Endothelial cell of umbilical vein (primary cell): ENCODE measurements at regions not wholly inside any gene's neighbourhood (a gene's known extent, or its start where the extent isn't known, plus 50 kb on each side); places are given as distances from the start of the nearest gene placed in this dataset.

ENCODE experiments used
- EZH2 ChIP-seq: IDR thresholded peaks from 2 replicates; pipeline ENCODE4 v1.6.1; 2012; ENCODE audit warnings: borderline replicate concordance, low read depth, mild to moderate bottlenecking, moderate library complexity, low read length, inconsistent platforms; ENCODE audit not compliant: severe bottlenecking
- FOS ChIP-seq: IDR thresholded peaks from 2 replicates; pipeline ENCODE4 v1.6.1; 2011; ENCODE audit warnings: mild to moderate bottlenecking, low read length, moderate library complexity, borderline replicate concordance; ENCODE audit not compliant: insufficient read depth
- MYC ChIP-seq: IDR thresholded peaks from one replicate; pipeline ENCODE4 v1.6.1; 2011; ENCODE audit warnings: mild to moderate bottlenecking, low read depth, low read length
- POLR2A ChIP-seq: IDR thresholded peaks from 2 replicates; pipeline ENCODE4 v1.6.1; 2012; ENCODE audit warnings: low read depth, mild to moderate bottlenecking, control low read depth, low read length
- POLR2AphosphoS5 ChIP-seq: IDR thresholded peaks from 2 replicates; pipeline ENCODE4 v1.6.1; 2012; ENCODE audit warnings: low read depth, mild to moderate bottlenecking, control low read depth, low read length, moderate library complexity; ENCODE audit not compliant: insufficient read depth
- TF ChIP-seq, protein P1 (sequence below), 2 donors: IDR thresholded peaks; 1 replicate in 1 of 2; 2 replicates in 1 of 2; pipeline ENCODE4 v1.5.1; 2011; ENCODE audit warnings: low read length in 2 of 2, mild to moderate bottlenecking in 2 of 2, moderate library complexity in 2 of 2, control low read depth in 1 of 2, inconsistent platforms in 1 of 2, low read depth in 1 of 2; ENCODE audit not compliant: insufficient read depth in 1 of 2; ENCODE audit errors: extremely low read depth in 1 of 2
- TF ChIP-seq, protein P2 (sequence below): IDR thresholded peaks from 2 replicates; pipeline ENCODE4 v1.6.1; 2011; ENCODE audit not compliant: insufficient read depth, insufficient read length

DNA sequence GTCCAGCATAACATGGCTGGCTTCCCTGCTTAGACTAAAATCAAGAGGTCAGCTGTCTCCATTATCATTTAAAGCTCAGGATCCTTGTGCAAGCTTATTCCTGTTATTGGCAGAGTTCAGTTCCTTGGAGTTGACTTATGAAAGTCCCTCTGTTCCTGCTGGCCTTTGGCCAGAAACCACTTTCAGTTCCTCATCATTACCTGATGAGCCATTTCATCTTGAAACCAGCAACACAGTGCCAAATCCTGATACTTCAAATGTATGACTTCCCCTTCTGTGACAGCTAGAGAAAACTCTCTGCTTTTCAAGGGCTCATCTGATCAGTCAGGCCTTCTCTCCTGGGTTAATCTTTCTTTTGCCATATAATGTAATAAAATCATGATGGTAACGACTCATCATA, 110.6 kb upstream of the FSTL5 start:
- TF ChIP-seq POLR2A (no peak), EZH2 (no peak), POLR2AphosphoS5 (no peak), MYC (no peak), FOS (no peak)
- TF ChIP-seq, protein P1, sequence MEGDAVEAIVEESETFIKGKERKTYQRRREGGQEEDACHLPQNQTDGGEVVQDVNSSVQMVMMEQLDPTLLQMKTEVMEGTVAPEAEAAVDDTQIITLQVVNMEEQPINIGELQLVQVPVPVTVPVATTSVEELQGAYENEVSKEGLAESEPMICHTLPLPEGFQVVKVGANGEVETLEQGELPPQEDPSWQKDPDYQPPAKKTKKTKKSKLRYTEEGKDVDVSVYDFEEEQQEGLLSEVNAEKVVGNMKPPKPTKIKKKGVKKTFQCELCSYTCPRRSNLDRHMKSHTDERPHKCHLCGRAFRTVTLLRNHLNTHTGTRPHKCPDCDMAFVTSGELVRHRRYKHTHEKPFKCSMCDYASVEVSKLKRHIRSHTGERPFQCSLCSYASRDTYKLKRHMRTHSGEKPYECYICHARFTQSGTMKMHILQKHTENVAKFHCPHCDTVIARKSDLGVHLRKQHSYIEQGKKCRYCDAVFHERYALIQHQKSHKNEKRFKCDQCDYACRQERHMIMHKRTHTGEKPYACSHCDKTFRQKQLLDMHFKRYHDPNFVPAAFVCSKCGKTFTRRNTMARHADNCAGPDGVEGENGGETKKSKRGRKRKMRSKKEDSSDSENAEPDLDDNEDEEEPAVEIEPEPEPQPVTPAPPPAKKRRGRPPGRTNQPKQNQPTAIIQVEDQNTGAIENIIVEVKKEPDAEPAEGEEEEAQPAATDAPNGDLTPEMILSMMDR (IDR thresholded peaks at IDR 0.05; ENCODE audit: extremely low read depth in 1 of 2, insufficient read depth in 1 of 2, low read depth in 1 of 2, low read length in 2 of 2): no peak
- TF ChIP-seq, protein P2, sequence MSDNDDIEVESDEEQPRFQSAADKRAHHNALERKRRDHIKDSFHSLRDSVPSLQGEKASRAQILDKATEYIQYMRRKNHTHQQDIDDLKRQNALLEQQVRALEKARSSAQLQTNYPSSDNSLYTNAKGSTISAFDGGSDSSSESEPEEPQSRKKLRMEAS: no peak
